HG03095 (cell line): ENCODE measurements at regions not wholly inside any gene's neighbourhood (a gene's known extent, or its start where the extent isn't known, plus 50 kb on each side); places are given as distances from the start of the nearest gene placed in this dataset.
"Not testable (repeated sequence)": the region's sequence is repeated elsewhere in the genome, so short reads cannot be mapped to it uniquely, and the experiment has no call there.

Source experiments
- ATAC-seq: cut with Tn5 transposase; IDR thresholded peaks from one replicate; pipeline ENCODE4 v1.9.1; 2021; ENCODE audit warnings: moderate library complexity; ENCODE audit not compliant: unreplicated experiment

DNA sequence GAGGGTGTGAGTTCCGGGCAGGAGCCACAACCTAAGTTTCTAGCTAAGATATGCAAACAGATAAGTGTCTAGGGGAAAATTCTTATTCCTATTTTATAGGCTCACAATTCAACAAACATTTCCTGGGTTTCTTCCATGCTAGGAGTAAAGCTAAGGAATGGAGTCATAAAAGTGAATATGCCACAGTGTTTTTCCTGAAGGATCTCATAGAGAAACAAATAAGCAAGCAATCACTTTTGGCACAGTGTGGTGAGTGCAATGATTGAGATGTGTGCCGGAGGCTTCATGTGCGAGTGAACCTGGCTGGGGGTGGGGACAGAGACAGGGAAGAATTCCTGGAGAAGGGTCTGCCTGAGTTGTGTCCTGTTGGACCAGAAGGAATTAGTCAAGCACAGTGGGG lies 147.4 kb downstream of the TENT5C start:
- ATAC-seq, result no peak

DNA sequence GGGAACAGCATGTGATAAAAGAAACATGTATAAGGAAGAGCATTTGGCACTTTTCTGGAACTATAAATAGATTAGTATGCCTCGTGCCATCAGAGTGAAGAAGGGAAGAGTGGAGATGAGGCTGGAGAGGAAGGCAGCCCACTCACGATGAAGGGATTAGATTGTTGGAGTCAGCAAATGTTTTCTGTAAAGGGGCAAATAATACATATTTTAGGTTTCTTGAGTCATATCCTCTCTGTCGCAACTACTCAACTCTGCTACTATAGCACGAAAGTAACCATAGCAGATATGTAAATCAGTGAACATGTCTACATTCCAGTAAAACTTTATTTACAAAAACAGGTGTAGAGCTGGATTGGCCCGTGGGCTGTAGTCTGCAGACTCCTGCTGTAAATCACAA lies 147.8 kb downstream of the TENT5C start:
- no peak for ATAC-seq

DNA sequence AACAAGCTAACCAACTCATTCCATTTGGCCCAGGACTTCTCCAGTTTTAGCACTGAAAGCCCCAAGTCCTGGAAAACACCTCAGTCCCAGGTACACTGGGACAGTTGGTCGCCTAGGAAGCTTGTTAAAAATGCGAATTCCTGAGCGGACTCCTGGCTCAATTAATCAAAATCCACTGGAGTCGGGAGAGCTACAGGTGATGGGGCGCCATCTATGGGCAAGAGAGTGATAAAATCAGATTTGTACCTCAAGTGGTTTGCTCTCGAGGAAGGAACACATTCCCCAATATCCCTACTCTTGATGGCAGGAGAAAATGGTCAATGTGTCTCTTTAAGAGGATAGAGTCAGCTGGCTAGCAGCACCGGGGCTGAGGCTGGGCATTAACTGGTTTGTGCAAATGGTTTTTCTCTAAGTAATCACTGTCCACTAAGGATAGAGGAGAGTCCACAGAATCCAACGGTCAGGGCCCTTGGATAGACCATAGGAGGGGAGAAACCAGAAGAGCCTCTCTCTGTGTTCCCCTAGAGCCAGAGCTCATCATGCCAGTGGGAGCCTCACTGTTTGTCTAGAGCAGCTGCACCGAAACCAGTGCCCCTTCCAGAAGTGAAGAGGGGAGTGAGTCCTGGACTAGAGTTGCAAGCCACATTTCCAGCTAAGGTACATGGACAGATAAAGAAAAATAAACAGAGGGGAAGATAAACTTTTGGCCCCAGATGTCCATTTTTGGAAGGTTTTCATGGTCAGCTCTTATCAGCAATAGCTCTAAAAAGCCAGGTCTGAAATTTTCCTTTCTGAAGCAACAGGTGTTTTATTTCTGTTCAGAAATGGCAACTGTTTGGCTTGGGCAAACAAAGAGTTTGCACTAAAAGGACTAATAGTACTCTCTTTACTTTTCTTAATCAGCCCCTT lies 148.5 kb downstream of the TENT5C start:
- ATAC-seq, result no peak

DNA sequence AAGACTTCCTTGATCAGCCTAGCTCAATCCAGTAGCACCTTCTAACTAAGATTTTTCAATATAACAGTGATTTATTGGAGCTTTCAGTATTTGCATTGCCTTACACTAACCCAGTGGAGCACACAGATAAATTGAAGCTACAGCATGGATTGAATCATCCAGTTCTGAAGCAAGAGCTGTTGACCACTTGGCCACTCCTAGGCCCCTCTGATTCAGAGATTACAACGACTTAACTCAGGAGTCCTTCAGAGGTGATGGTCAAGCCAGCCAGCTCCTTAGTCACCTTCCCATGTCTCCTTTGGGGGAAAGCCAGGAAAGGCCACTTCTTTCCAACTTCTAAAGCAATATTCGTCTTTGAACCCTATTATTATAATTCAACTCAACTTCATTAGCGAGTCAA lies 151.8 kb downstream of the TENT5C start:
- no peak for ATAC-seq

DNA sequence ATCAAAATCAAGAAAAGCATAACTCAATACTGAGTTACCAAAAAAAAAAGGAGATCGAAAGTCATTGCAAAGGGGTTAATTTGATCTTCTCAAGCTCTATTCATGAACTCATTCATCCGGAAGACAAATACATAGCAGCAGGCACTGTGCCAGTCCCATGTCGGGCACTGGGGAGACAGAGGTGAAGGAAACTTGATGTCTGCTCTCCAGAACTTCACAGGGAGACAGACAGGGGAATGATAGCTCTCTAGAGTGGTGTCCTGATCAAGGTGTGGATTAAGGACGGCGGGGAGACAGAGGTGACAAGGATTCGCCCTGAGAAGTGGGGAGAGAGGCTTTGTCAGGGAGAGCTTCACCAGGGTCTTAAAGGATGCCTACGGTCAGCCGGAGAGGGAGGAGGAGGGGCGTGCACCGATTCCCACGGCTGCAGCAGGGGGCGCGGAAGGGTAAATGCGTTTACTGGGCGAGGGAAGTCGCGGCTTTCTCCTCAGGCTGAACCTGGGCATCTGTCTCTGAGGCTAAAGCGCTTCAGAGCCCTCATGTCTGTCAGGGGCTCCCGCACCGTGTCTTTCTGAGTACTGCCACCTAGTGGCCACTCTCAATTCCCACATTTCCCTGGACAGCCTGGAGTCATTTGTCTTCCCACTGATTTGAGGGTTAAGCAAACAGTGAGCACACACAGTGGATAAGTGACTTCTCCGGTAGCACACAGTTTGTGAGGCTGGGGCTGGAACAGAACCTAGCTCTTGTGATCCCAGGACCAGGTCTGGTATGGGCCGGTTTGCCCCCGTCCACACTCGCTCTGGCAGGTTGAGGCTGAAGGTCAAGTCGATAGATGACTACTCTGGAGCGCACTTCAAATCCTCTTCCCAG lies 152.8 kb downstream of the TENT5C start:
- no peak for ATAC-seq

DNA sequence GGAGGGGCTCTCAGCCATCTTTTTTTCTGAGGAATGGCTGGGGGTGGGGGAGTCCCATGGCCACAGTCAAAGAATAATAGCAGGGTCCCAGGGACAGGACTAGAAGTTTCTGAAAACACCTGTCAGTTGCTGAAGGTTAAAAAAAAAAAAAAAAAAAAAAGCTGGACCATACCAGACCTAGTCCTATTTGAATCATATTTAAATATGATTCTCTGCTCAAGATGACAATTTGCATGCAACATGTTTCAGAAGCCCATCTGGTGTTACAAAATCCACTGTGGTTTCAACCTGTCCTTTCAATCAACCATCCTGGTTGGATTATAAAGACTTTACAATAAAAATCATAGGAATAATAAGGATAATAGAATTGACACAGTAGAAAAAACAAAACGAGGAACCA lies 153.7 kb downstream of the TENT5C start:
- ATAC-seq, result no peak

DNA sequence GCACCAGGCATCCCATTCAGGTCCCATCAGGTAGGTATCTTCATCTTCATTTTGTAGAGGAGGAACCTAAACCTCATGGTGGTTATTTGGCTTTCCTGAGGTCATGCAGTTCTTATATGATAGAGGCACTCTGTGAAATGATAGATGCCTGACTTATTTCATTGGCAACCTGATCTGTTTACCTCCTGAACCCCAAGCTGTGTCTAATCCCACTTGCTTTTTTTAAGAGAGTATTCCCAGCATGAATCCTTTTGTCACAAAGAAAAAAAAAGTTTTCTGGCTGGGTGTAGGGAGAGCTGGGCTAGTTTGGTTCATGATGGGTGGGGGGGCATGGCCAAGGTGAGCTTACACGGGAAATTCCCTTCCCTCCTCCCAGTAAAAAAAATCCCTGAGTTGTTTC lies 154.2 kb downstream of the TENT5C start:
- ATAC-seq, result no peak

DNA sequence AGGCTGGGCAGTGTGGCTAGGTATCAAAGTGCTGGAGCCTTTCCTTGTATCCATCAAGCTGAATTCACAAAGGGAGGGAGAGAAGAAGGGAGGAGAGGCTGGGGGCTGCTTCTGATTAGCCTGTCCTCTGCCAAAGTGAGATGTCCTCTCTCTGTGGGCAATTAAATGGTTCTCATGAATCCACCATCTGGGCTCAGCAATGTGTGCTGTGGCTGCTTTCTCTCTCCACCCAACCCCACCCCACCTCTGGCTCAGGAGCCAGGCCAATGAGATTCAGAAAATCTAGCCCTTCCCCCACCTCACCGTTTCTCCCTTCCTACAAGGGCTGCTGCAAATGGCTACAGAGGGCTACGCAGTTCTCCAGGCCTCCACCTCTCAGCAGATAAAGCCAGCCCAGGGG lies 154.6 kb downstream of the TENT5C start:
- ATAC-seq, result no peak

DNA sequence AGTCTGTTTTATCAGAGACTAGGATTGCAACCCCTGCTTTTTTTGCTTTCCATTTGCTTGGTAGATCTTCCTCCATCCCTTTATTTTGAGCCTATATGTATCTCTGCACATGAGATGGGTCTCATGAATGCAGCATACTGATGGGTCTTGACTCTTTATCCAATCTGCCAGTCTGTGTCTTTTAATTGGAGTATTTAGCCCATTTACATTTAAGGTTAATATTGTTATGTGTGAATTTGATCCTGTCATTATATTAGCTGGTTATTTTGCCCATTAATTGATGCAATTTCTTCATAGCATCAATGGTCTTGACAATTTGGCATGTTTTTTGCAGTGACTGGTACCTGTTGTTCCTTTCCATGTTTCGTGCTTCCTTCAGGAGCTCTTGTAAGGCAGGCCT lies 161.7 kb downstream of the GDAP2 start:
- ATAC-seq, result not testable (repeated sequence)

DNA sequence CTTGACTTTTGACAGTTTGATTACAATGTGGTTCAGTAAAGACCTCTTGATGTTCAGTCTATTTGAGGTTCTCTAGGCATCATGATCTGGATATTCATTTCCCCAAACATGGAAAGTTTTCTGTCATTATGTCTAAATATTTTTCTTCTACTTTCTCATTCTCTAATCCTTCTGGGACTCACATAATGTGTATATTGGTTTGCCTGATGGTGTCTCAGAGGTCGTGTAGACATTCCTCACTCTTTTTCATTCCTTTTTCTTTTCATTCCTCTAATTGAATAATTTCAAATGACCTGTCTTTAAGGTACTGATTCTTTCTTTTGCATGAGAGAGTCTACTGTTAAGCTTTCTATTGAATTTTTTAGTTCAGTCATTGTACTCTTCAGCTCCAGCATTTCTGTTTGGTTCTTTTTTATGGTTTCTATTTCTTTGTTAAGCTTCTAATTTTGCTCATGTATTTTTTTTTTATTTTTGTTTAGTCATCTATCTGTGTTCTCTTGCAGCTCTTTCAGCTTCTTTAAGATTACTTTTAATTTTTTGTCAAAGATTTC lies 158.4 kb downstream of the GDAP2 start:
- ATAC-seq, result no peak

DNA sequence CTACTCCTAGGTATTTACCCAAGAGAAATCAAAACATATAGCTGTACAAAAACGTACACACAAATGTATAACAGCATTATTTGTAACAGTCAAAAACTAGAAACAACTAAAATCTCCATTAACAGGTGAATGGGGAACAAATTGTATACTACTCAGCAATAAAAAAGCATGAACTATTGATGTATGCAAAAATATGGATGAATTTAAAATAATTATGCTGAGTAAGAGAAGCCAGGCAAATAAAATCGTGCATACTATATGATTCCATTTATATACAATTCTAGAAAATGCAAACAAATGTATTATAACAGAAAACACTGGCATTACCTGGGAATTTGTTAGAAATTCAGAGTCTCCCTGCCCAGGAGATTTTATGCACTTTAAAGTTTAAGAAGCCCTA lies 150.1 kb downstream of the GDAP2 start:
- ATAC-seq, result no peak

DNA sequence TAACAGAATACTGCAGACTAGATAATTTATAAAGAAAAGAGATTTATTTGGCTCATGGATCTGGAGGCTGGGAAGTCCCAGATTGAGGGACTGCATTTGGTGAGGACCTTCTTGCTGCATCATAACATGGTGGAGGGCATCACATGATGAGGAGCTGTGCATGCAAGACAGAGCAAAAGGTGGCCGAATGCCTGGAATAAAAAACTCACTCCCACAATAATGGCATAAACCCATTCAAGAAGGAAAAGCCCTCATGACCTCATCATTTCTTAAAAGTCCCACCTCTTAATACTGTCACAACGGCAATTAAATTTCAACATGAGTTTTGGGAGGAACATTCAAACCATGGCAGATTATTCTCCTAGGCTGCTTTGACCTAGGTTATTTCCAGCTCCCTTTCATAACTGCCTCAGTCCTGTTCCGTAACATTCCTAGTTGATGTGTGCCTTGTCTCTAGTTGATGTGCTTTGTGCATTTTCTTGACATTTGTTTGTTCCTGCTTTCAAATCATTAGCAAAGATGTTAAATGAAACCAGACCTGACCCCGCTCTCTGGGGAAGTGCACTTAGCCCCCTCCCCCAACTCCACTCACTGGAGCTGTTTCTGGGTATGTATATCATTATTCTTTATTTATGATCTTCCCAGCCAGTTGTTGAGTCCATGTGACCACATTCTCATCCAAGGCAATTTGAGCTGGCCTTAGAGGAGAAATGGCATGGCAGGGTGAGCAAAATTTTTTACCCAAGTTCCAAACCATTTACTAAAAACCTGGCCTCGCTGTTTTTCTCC lies 148.5 kb downstream of the GDAP2 start:
- ATAC-seq, result no peak

DNA sequence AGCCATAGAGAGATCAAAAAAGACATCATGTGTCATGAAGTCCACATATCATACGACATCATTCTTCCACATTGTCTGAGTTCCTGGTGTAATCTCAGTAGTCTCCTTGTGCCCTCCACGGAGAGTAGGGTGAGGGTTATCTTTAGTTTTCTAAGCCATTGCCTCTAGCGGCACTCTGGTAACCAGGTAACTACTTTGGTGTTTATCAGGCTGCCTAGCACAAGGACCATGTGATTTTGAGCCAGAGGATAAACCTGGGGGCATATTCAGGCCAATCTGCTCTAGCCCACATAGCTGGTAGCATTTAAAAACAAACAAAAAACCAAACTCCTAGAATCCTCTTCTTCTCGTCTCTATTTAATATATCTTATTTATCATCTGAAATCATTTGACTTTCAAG lies 147.4 kb downstream of the GDAP2 start:
- ATAC-seq, result no peak

DNA sequence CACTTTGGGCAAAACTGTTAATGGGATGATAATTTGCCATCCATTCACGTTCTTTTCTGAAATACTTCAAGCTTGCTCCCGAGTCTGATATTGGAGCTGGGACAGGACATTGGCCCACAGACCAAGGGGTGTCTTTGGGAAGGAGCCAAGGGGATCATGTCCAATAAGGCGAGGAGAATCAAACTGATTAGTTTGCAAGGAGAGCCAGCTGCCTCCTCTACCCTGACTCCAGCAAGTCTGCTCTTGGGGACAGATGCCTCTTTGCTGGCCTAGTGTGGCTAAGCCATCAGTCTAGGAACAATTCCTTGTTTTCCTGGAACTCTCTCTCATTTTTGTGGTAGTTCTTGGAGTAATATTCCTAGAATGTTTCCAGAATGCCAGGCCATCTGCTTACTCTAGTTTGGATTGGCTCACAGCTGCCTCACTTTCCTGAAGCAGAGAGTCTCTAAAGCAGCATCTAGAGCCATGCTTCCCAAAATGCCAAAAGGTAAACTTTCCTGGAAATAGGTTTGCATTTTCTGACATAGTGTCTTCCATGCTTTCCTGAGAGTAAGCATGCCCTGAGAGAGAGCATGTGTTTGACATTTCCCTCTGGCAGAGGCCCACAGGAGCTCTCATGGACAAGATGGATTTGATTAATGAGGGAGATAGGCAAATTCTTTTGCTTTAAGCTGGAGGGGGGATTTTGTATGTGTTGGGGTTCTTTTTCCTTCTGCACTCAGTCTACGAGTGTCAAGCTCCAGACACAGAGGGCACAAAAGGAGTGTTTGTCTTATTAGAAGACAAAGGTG lies 145.6 kb downstream of the GDAP2 start:
- ATAC-seq, result no peak

DNA sequence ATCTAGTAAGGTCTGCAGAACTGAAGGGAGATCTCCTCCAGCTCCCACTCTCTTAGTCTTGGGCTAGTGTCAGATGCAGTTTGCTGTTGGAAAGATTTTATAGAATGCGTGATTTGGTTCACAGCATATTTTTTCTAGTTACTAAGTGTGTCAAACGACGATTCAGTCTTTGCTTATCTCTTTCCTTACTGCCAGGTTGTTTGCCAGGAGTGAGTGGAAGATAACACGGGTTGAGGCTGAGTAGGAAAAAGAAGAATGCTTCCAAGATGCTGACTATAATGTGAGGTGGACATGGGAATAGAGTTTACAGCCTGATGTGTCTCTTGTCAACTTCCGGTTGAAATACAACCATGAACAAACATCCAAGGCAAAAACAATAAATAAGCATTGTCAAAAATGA lies 141.4 kb downstream of the GDAP2 start:
- no peak for ATAC-seq

DNA sequence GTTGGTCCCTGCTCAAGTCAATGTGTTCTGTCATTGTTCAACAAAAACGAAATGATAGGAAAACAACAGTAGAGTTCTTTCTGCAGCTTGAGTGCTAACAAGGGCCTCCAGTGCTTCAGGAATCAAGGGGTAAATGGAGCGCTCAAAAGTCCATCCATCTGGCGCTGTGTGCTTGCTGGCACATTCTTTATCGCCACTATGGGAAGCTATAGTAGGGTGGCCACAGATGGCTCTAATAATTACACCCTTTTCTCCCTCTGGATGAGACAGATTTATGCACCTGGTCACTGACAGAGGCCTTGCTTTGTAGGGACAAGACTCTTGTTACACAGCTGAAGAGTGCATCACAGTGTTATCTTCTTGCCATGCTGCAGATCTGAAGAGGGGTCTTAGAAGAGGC lies 136.0 kb downstream of the GDAP2 start:
- no peak for ATAC-seq

DNA sequence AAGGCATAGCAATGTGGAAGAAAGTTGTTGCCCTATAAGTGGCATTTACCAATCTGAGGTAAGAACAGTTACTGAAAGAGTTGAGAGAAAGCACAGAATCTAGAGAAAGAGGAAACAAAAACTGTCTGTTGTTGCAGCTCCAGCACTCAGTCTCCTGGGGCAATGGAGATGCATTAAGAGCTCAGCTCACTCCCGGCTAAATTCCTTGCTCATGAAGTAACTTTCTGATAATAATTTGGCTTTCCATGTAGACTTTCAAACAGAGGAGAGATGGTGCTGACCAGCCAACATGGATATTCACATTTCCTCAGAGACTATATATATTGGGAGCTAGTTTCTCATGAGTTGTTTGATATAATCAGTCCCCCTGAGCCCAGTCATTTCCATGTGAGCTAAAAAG lies 135.3 kb downstream of the GDAP2 start:
- ATAC-seq, result no peak

DNA sequence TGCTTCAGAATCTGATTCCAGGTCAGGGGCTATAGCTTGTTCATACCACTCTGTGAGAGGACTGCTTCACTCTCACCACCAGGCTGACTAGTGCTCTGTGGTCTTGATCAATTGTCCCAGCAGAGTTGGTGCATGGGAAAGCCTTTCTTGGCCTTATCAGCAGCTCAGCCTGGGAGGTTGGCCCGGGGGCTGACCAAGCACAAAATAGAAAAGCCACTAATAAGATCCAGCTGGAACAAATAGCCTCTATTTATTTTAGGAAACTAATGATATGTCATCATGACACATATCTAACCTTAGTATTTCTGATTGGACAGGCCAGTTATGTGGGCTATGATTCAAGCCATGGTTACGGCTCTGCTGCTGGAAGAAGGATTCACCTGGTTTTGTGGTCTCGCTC lies 134.2 kb downstream of the GDAP2 start:
- no peak for ATAC-seq

DNA sequence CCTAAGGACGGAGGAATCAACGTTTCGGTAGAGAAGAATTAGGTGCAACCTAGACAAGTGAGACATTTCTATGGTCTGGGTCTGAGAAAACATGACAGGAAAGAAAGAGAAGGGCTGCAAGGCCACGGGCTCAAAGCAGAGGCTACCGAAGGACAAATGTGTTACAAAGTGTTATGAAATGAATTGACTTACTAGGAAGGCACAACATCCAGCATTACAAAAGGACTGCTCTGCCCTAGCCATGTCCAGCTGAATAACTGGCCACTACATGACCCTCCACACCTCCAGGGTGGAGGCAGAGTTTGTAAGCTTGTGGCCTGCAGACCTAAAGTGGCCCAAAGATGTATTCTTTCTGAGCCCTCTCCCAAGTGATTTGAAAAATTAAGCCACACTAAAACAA lies 133.6 kb downstream of the GDAP2 start:
- no peak for ATAC-seq

DNA sequence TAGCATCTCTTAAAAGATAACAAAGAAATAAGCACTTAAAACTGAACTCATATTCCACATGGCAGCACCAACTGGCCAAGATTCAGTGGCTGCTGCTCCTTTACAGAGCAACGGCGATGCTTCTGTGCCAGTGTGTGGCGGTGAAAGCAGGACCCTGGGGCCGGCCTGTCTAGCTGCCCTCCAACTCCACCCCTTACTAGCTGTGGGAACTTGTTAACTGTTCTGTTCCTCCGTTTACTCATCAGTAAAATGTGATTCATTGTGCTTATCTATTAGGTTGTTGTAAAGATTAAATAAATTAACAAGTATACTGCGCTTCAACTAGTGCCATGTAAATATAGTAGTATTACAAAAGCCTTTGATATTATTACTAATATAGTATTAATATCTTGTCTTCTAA lies 133.2 kb downstream of the GDAP2 start:
- ATAC-seq, result no peak
